Activated CD8-positive, alpha-beta memory T cell treated with anti-CD3 and anti-CD28 coated beads, Interleukin-2, amount 50 U/mL, for 1 hour (primary cell): ENCODE measurements at regions not wholly inside any gene's neighbourhood (a gene's known extent, or its start where the extent isn't known, plus 50 kb on each side); places are given as distances from the start of the nearest gene placed in this dataset.
"Not testable (repeated sequence)": the region's sequence is repeated elsewhere in the genome, so short reads cannot be mapped to it uniquely, and the experiment has no call there.

ENCODE experiments used
- DNase-seq: peaks from one replicate; pipeline ENCODE4 v3.0.0-alpha.2; 2020; ENCODE audit errors: extremely low read depth

GRCh38 chr9:129545876-129546275, 75.0 kb downstream of the C9orf50 start:
- DNase-seq = not testable (repeated sequence)

- no peak for DNase-seq
Measured at GRCh38 chr9:129544761-129545160, 76.1 kb downstream of the C9orf50 start.

GRCh38 chr9:129542741-129543140, 78.2 kb downstream of the C9orf50 start:
- DNase-seq = no peak

GRCh38 chr9:129541270-129541669, 79.6 kb downstream of the C9orf50 start:
- no peak for DNase-seq

- no peak for DNase-seq
Measured at GRCh38 chr9:129539446-129539845, 81.5 kb downstream of the C9orf50 start.

GRCh38 chr9:129531860-129532402, 89.0 kb downstream of the C9orf50 start:
- not testable (repeated sequence) for DNase-seq

- not testable (repeated sequence) for DNase-seq
Measured at GRCh38 chr9:129527955-129528354, 92.9 kb downstream of the C9orf50 start.

- DNase-seq = no peak
Measured at GRCh38 chr9:129525656-129526196, 95.2 kb downstream of the C9orf50 start.

- DNase-seq = no peak
Measured at GRCh38 chr9:129524582-129525270, 96.2 kb downstream of the C9orf50 start.

GRCh38 chr9:129523943-129524581, 96.8 kb downstream of the C9orf50 start:
- no peak for DNase-seq

- DNase-seq = no peak
Measured at GRCh38 chr9:129522351-129522750, 98.5 kb downstream of the C9orf50 start.

- DNase-seq = no peak
Measured at GRCh38 chr9:129520082-129520481, 100.8 kb downstream of the C9orf50 start.

GRCh38 chr9:129518074-129518473, 102.8 kb downstream of the C9orf50 start:
- DNase-seq = no peak

- DNase-seq = no peak
Measured at GRCh38 chr9:129517006-129517405, 103.9 kb downstream of the C9orf50 start.

- no peak for DNase-seq
Measured at GRCh38 chr9:129514891-129515290, 106.0 kb downstream of the C9orf50 start.

- no peak for DNase-seq
Measured at GRCh38 chr9:129514497-129514867, 106.4 kb downstream of the C9orf50 start.

- DNase-seq = no peak
Measured at GRCh38 chr9:129513856-129514496, 106.9 kb downstream of the C9orf50 start.

GRCh38 chr9:129513282-129513681, 107.6 kb downstream of the C9orf50 start:
- no peak for DNase-seq

GRCh38 chr9:129511285-129511900, 109.5 kb downstream of the C9orf50 start:
- DNase-seq = no peak

GRCh38 chr9:129509533-129509928, 111.4 kb downstream of the C9orf50 start:
- no peak for DNase-seq

- no peak for DNase-seq
Measured at GRCh38 chr9:129507805-129508204, 113.1 kb downstream of the C9orf50 start.

GRCh38 chr9:129506892-129507291, 114.0 kb downstream of the C9orf50 start:
- no peak for DNase-seq
